ENCODE measurements at regions not wholly inside any gene's neighbourhood (a gene's known extent, or its start where the extent isn't known, plus 50 kb on each side); places are given as distances from the start of the nearest gene placed in this dataset.

- no peaks in the 10 kb centered on the region for H3K79me2 ChIP-seq (ENCODE audit: control insufficient read depth in 1 of 2, insufficient read depth in 2 of 2, low read length in 2 of 2)
- no peaks in the 10 kb centered on the region for H3K79me1 ChIP-seq (ENCODE audit: low read depth, low read length)
- H3K18ac ChIP-seq (ENCODE audit: extremely low read depth, low read length) = no peak overlapping the region
- no peaks in the 10 kb centered on the region for H3K27me3 ChIP-seq (replicated peaks in 1 of 4; ENCODE audit: control insufficient read depth in 3 of 4, extremely low read depth in 1 of 4, insufficient read depth in 3 of 4, low read length in 3 of 4)
- no peak overlapping the region for H3K23ac ChIP-seq (ENCODE audit: insufficient read length)
- no peak for FAIRE-seq
- H4K8ac ChIP-seq (ENCODE audit: extremely low read depth, insufficient read depth, low read length) = no peak overlapping the region
- H3K4ac ChIP-seq (replicated peaks; ENCODE audit: insufficient read length, low read depth, low read length) = no peak overlapping the region
- H3K9me3 ChIP-seq (ENCODE audit: insufficient read depth in 2 of 2, low read depth in 1 of 2, low read length in 1 of 2) = no peaks in the 10 kb centered on the region
- no peak overlapping the region for H2BK5ac ChIP-seq (ENCODE audit: low read depth, low read length)
- H2BK12ac ChIP-seq (ENCODE audit: low read depth, low read length) = no peak overlapping the region
- H2BK20ac ChIP-seq (ENCODE audit: low read length) = no peak overlapping the region
- no peak overlapping the region for H3K4me3 ChIP-seq (ENCODE audit: extremely low read depth in 1 of 4, insufficient read depth in 2 of 4, low read depth in 3 of 4, low read length in 4 of 4)
- no peak overlapping the region for H4K5ac ChIP-seq (ENCODE audit: insufficient read length, low read depth, low read length)
- H3K36me3 ChIP-seq (ENCODE audit: control insufficient read depth in 2 of 4, insufficient read depth in 4 of 4, low read length in 3 of 4) = no peaks in the 10 kb centered on the region
- no peak overlapping the region for H3K4me2 ChIP-seq (ENCODE audit: insufficient read depth in 1 of 2, low read depth in 2 of 2, low read length in 2 of 2)
- no peaks in the 10 kb centered on the region for H4K20me1 ChIP-seq (replicated peaks in 1 of 2; ENCODE audit: control insufficient read depth in 1 of 2, insufficient read depth in 2 of 2, low read length in 2 of 2)
- H3K23me2 ChIP-seq (ENCODE audit: low read depth, low read length) = no peaks in the 10 kb centered on the region
- H3K27ac ChIP-seq (ENCODE audit: low read depth, low read length) = no peak overlapping the region
- no peak for TF ChIP-seq POLR2AphosphoS5 (IDR thresholded peaks at IDR 0.05; ENCODE audit: low read depth, low read length)
- no peak for TF ChIP-seq SRF (IDR thresholded peaks at IDR 0.05; ENCODE audit: low read depth, low read length)
- no peak for TF ChIP-seq SIX5 (IDR thresholded peaks at IDR 0.05; ENCODE audit: low read depth, low read length)
- ChIA-PET POLR2A (ENCODE audit: partially characterized antibody) (no interaction called here), CTCF (ENCODE audit: partially characterized antibody) (interaction anchor here (1.4 kb wide), 1 partner anchor 9 kb away, joined by 7 read pairs; no protein-coding TSS in a partner anchor)
- WGBS, 2 experiments (ENCODE audit: extremely low coverage in 1 of 2, insufficient coverage in 1 of 2, insufficient read length in 1 of 2, insufficient replicate concordance in 2 of 2, low coverage in 1 of 2, low lambda C conversion rate in 2 of 2, missing lambda C conversion rate in 1 of 2) = 96% methylated on average over 4 of the region's 4 CpGs; no CpG with 5 or more reads in 1 of the 2 experiments
- no peak overlapping the region for H2AFZ ChIP-seq (ENCODE audit: low read length)
- H4K91ac ChIP-seq (replicated peaks; ENCODE audit: insufficient read length, low read length) = no peak overlapping the region
- H3K14ac ChIP-seq (ENCODE audit: insufficient read length) = no peak overlapping the region
- no peak overlapping the region for H2BK120ac ChIP-seq (replicated peaks; ENCODE audit: low read depth, low read length)
- H3K9ac ChIP-seq (replicated peaks in 1 of 4; ENCODE audit: extremely low read depth in 1 of 4, low read depth in 3 of 4, low read length in 3 of 4) = peak overlapping the region in 1 of 4 experiments; percentile 34; a peak in 1 of 7 replicates
- no peaks in the 10 kb centered on the region for H3K4me1 ChIP-seq (replicated peaks in 1 of 4; ENCODE audit: control insufficient read depth in 3 of 4, insufficient read depth in 4 of 4, low read length in 3 of 4)
- H2AK5ac ChIP-seq (ENCODE audit: low read depth, low read length) = no peak overlapping the region
- DNase-seq (ENCODE audit: low read depth in 1 of 2, low spot score in 2 of 2) = no peak
- H3K56ac ChIP-seq (replicated peaks; ENCODE audit: insufficient read length, low read depth, low read length) = no peak overlapping the region
- no peak overlapping the region for H2BK15ac ChIP-seq (ENCODE audit: low read length)
These were observed 54.7 kb upstream of the SNRPB2 start for GRCh38 chr20:16675001-16675564.
